Central memory CD8-positive, alpha-beta T cell (primary cell): ENCODE measurements at regions not wholly inside any gene's neighbourhood (a gene's known extent, or its start where the extent isn't known, plus 50 kb on each side); places are given as distances from the start of the nearest gene placed in this dataset.
"Not testable (repeated sequence)": the region's sequence is repeated elsewhere in the genome, so short reads cannot be mapped to it uniquely, and the experiment has no call there.

ENCODE experiments used
- ATAC-seq: fragments of 150-1000 bp; cut with Tn5 transposase; replicated peaks from 2 replicates; pipeline ENCODE4 v1.10.0; 2022; ENCODE audit warnings: mild to moderate bottlenecking, moderate FRiP score, moderate number of reproducible peaks; ENCODE audit not compliant: poor library complexity, severe bottlenecking; ENCODE audit errors: extremely low read depth
- DNase-seq, 2 donors: peaks; one replicate each; pipeline ENCODE4 v3.0.0; 2021; ENCODE audit warnings: low spot score in 2 of 2
- H3K27ac Mint-ChIP-seq: one replicate; pipeline ENCODE4 v1.8.0; 2022; ENCODE audit warnings: low read depth, mild to moderate bottlenecking, moderate library complexity, mixed read lengths
- H3K27me3 Mint-ChIP-seq: one replicate; pipeline ENCODE4 v1.8.0; 2022; ENCODE audit warnings: mixed read lengths
- H3K36me3 Mint-ChIP-seq: one replicate; pipeline ENCODE4 v1.8.0; 2022; ENCODE audit warnings: mild to moderate bottlenecking, moderate library complexity, mixed read lengths; ENCODE audit not compliant: insufficient read depth
- H3K4me1 Mint-ChIP-seq: one replicate; pipeline ENCODE4 v1.8.0; 2022; ENCODE audit warnings: mixed read lengths
- H3K4me3 Mint-ChIP-seq: one replicate; pipeline ENCODE4 v1.8.0; 2022; ENCODE audit warnings: mild to moderate bottlenecking, moderate library complexity, mixed read lengths
- H3K9me3 Mint-ChIP-seq: one replicate; pipeline ENCODE4 v1.8.0; 2022; ENCODE audit warnings: mixed read lengths

GRCh38 chrX:31014474-31014873, 57.4 kb downstream of the FTHL17 start:
- not testable (repeated sequence) for H3K4me3 Mint-ChIP-seq, H3K4me1 Mint-ChIP-seq, DNase-seq, ATAC-seq, H3K27me3 Mint-ChIP-seq, H3K9me3 Mint-ChIP-seq, H3K27ac Mint-ChIP-seq, H3K36me3 Mint-ChIP-seq

- Mint-ChIP-seq H3K4me1 (no peaks in the 10 kb centered on the region), H3K36me3 (no peaks in the 10 kb centered on the region), H3K27me3 (no peaks in the 10 kb centered on the region), H3K27ac (no peak overlapping the region), H3K4me3 (no peak overlapping the region), H3K9me3 (no peaks in the 10 kb centered on the region)
- DNase-seq (no peak), ATAC-seq (no peak)
Observed at GRCh38 chrX:31012509-31013025, 59.3 kb downstream of the FTHL17 start.

- Mint-ChIP-seq H3K27me3 (no peaks in the 10 kb centered on the region), H3K4me3 (no peak overlapping the region), H3K4me1 (no peaks in the 10 kb centered on the region), H3K9me3 (no peaks in the 10 kb centered on the region), H3K36me3 (no peaks in the 10 kb centered on the region), H3K27ac (no peak overlapping the region)
- ATAC-seq (no peak), DNase-seq (no peak)
Observed at GRCh38 chrX:31007321-31007720, 64.5 kb downstream of the FTHL17 start.

GRCh38 chrX:31006027-31006426, 65.8 kb downstream of the FTHL17 start:
- Mint-ChIP-seq H3K4me3 (no peak overlapping the region), H3K27ac (no peak overlapping the region), H3K36me3 (no peaks in the 10 kb centered on the region), H3K27me3 (no peaks in the 10 kb centered on the region), H3K9me3 (no peaks in the 10 kb centered on the region), H3K4me1 (no peaks in the 10 kb centered on the region)
- ATAC-seq (no peak), DNase-seq (no peak)

GRCh38 chrX:30997411-30997810, 74.4 kb downstream of the FTHL17 start:
- Mint-ChIP-seq H3K36me3 (no peaks in the 10 kb centered on the region), H3K9me3 (no peaks in the 10 kb centered on the region), H3K27me3 (no peaks in the 10 kb centered on the region), H3K4me1 (no peaks in the 10 kb centered on the region), H3K27ac (no peak overlapping the region), H3K4me3 (no peak overlapping the region)
- ATAC-seq (no peak), DNase-seq (no peak)

- Mint-ChIP-seq H3K4me1 (no peaks in the 10 kb centered on the region), H3K27ac (no peak overlapping the region), H3K4me3 (no peak overlapping the region), H3K27me3 (no peaks in the 10 kb centered on the region), H3K36me3 (no peaks in the 10 kb centered on the region), H3K9me3 (no peaks in the 10 kb centered on the region)
- ATAC-seq (no peak), DNase-seq (no peak)
Observed at GRCh38 chrX:30995705-30996104, 76.1 kb downstream of the FTHL17 start.

- no peak for DNase-seq
Observed at GRCh38 chrX:30995060-30995700, 76.7 kb downstream of the FTHL17 start.

GRCh38 chrX:30994018-30994417, 77.8 kb downstream of the FTHL17 start:
- not testable (repeated sequence) for H3K4me3 Mint-ChIP-seq, H3K4me1 Mint-ChIP-seq, H3K27ac Mint-ChIP-seq, H3K36me3 Mint-ChIP-seq, ATAC-seq, H3K9me3 Mint-ChIP-seq, H3K27me3 Mint-ChIP-seq, DNase-seq

More at GRCh38 chrX:30995060-30995700, 76.7 kb downstream of the FTHL17 start:
- Mint-ChIP-seq H3K27me3 (no peaks in the 10 kb centered on the region), H3K4me3 (no peak overlapping the region), H3K27ac (no peak overlapping the region), H3K36me3 (no peaks in the 10 kb centered on the region), H3K9me3 (no peaks in the 10 kb centered on the region), H3K4me1 (no peaks in the 10 kb centered on the region)
- no peak for ATAC-seq

- DNase-seq (no peak), ATAC-seq (no peak)
- no peak overlapping the region for H3K4me3 Mint-ChIP-seq
- no peak overlapping the region for H3K27ac Mint-ChIP-seq
- no peaks in the 10 kb centered on the region for H3K9me3 Mint-ChIP-seq
- no peaks in the 10 kb centered on the region for H3K27me3 Mint-ChIP-seq
- H3K4me1 Mint-ChIP-seq, result no peaks in the 10 kb centered on the region
- no peaks in the 10 kb centered on the region for H3K36me3 Mint-ChIP-seq
Observed at GRCh38 chrX:30992381-30992904, 79.4 kb downstream of the FTHL17 start.

- Mint-ChIP-seq H3K4me1 (no peaks in the 10 kb centered on the region), H3K27ac (no peak overlapping the region)
- no peak for ATAC-seq
Observed at GRCh38 chrX:30990361-30990760, 81.5 kb downstream of the FTHL17 start.

GRCh38 chrX:30982467-30982866, 89.4 kb downstream of the FTHL17 start:
- no peaks in the 10 kb centered on the region for H3K9me3 Mint-ChIP-seq
- no peak overlapping the region for H3K4me3 Mint-ChIP-seq
- ATAC-seq, result no peak

More at GRCh38 chrX:30990361-30990760, 81.5 kb downstream of the FTHL17 start:
- Mint-ChIP-seq H3K4me3 (no peak overlapping the region), H3K9me3 (no peaks in the 10 kb centered on the region), H3K36me3 (no peaks in the 10 kb centered on the region), H3K27me3 (peaks cover 11% of the 10 kb centered on the region)
- DNase-seq, result no peak

GRCh38 chrX:30981968-30982367, 89.9 kb downstream of the FTHL17 start:
- no peaks in the 10 kb centered on the region for H3K9me3 Mint-ChIP-seq
- no peaks in the 10 kb centered on the region for H3K36me3 Mint-ChIP-seq
- DNase-seq (no peak), ATAC-seq (no peak)
- H3K27ac Mint-ChIP-seq, result no peak overlapping the region
- H3K4me1 Mint-ChIP-seq, result no peaks in the 10 kb centered on the region
- H3K27me3 Mint-ChIP-seq, result peaks cover 31% of the 10 kb centered on the region
- H3K4me3 Mint-ChIP-seq, result no peak overlapping the region

More at GRCh38 chrX:30982467-30982866, 89.4 kb downstream of the FTHL17 start:
- no peak overlapping the region for H3K27ac Mint-ChIP-seq
- no peaks in the 10 kb centered on the region for H3K36me3 Mint-ChIP-seq
- H3K27me3 Mint-ChIP-seq, result peaks cover 31% of the 10 kb centered on the region
- H3K4me1 Mint-ChIP-seq, result no peaks in the 10 kb centered on the region
- DNase-seq, result no peak

- no peak for ATAC-seq
- Mint-ChIP-seq H3K9me3 (no peaks in the 10 kb centered on the region), H3K4me1 (no peaks in the 10 kb centered on the region), H3K4me3 (no peak overlapping the region), H3K27me3 (peaks cover 20% of the 10 kb centered on the region), H3K36me3 (peaks cover 2% of the 10 kb centered on the region), H3K27ac (no peak overlapping the region)
- DNase-seq, result no peak
Observed at GRCh38 chrX:30979271-30979670, 90.2 kb upstream of the TAB3 start.
